OCI-LY7 (cell line): ENCODE measurements at regions not wholly inside any gene's neighbourhood (a gene's known extent, or its start where the extent isn't known, plus 50 kb on each side); places are given as distances from the start of the nearest gene placed in this dataset.

ENCODE experiments used
- BruUV-seq: library from RNA; stranded (reverse); fragments of 400-500 nt; replicated peaks from 2 replicates; lab custom pipeline; 2021; lab: Mats Ljungman, UMichigan
- CTCF ChIA-PET: fragments of 300-600 bp; sonication (Branson Sonifier 250); formaldehyde crosslinking; loops from one replicate; lab custom pipeline; 2022; ENCODE audit warnings: antibody characterized with exemption; ENCODE audit not compliant: unreplicated experiment; lab: Charles Lee
- POLR2A ChIA-PET: fragments of 300-600 bp; sonication (Branson Sonifier 250); formaldehyde crosslinking; loops from one replicate; lab custom pipeline; 2022; ENCODE audit warnings: antibody characterized with exemption; lab: Charles Lee
- DNase-seq: peaks from one replicate; pipeline ENCODE4 v3.0.0-alpha.2; 2015; ENCODE audit warnings: low spot score
- H2AFZ ChIP-seq: fragments of 200-600 bp; sonication (generic), shearing (Covaris generic); 2 replicates; pipeline ENCODE4 v1.6.1; 2014; ENCODE audit warnings: mild to moderate bottlenecking, antibody characterized with exemption, low read length, moderate library complexity
- H3K27ac ChIP-seq: fragments of 200-600 bp; sonication (generic); 2 replicates; pipeline ENCODE4 v1.5.1; 2014; ENCODE audit warnings: mixed run types, low read depth, mild to moderate bottlenecking, moderate library complexity, low read length, inconsistent platforms; ENCODE audit not compliant: poor library complexity, severe bottlenecking
- H3K36me3 ChIP-seq: fragments of 200-600 bp; sonication (generic); 2 replicates; pipeline ENCODE4 v1.6.1; 2014; ENCODE audit warnings: mild to moderate bottlenecking, antibody characterized with exemption, low read length, moderate library complexity, mixed read lengths; ENCODE audit not compliant: insufficient read depth
- H3K4me1 ChIP-seq: fragments of 200-600 bp; sonication (generic); 2 replicates; pipeline ENCODE4 v1.5.1; 2014; ENCODE audit warnings: mild to moderate bottlenecking, low read length; ENCODE audit not compliant: insufficient read depth, poor library complexity, severe bottlenecking
- H3K4me2 ChIP-seq: fragments of 200-600 bp; sonication (generic); 2 replicates; pipeline ENCODE4 v1.6.1; 2014; ENCODE audit warnings: mild to moderate bottlenecking, low read length
- H3K4me3 ChIP-seq: fragments of 200-600 bp; sonication (generic); 2 replicates; pipeline ENCODE4 v1.5.1; 2014; ENCODE audit warnings: mild to moderate bottlenecking, low read depth, low read length; ENCODE audit not compliant: poor library complexity, severe bottlenecking
- H3K79me2 ChIP-seq: fragments of 200-600 bp; sonication (generic); 2 replicates; pipeline ENCODE4 v1.6.1; 2016; ENCODE audit warnings: low read depth, mild to moderate bottlenecking, low read length, moderate library complexity, mixed read lengths; ENCODE audit not compliant: insufficient read depth
- H3K9me2 ChIP-seq: fragments of 200-600 bp; sonication (generic); 2 replicates; pipeline ENCODE4 v1.6.1; 2016; ENCODE audit warnings: mild to moderate bottlenecking, low read length, mixed read lengths; ENCODE audit not compliant: insufficient read depth
- H3K9me3 ChIP-seq: fragments of 200-600 bp; sonication (generic); 2 replicates; pipeline ENCODE4 v1.6.1; 2014; ENCODE audit warnings: mild to moderate bottlenecking, mixed run types, low read length, mixed read lengths
- H4K20me1 ChIP-seq: fragments of 200-600 bp; sonication (generic); 2 replicates; pipeline ENCODE4 v1.6.1; 2014; ENCODE audit warnings: mild to moderate bottlenecking, antibody characterized with exemption, low read length, moderate library complexity, mixed read lengths; ENCODE audit not compliant: insufficient read depth
- CTCF ChIP-seq: fragments of 200-600 bp; sonication (generic); conservative IDR thresholded peaks from 2 replicates; pipeline ENCODE4 v1.5.1; 2014; ENCODE audit warnings: mild to moderate bottlenecking, antibody characterized with exemption, low read length, moderate library complexity, mixed read lengths
- EZH2phosphoT487 ChIP-seq: fragments of 200-600 bp; sonication (generic); IDR thresholded peaks from 2 replicates; pipeline ENCODE4 v1.6.1; 2018; ENCODE audit warnings: low read depth, borderline replicate concordance, mild to moderate bottlenecking, mixed run types, antibody characterized with exemption, low read length, moderate library complexity, mixed read lengths
- intact Hi-C: fragments of 100-400 bp; cut with micrococcal nuclease; formaldehyde crosslinking; loops from one replicate; pipeline ENCODE4 v1.10.0; 2022; ENCODE audit not compliant: unreplicated experiment

DNA sequence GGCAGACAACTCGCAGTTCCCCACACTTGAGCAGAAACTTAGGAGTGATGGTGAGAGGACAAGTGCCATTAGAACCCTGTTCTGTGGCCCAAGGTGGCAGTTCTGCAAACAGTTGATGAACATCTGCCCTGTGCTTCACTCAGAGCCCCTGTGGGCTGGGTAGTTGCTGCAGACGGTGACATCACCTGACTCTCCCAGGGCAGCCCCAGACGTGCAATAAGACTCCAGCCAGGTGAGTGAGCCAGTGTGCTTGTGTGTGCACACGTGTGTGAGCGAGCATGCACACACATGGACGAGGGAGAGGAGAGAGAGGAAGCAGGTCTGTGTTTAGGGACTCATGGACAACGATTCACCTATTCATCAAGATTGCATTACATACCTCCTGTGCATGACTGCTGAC, 136.0 kb upstream of the GLI2 start:
- BruUV-seq = no TSS peak
- H2AFZ ChIP-seq = no peak overlapping the region
- no peaks in the 10 kb centered on the region for H3K4me1 ChIP-seq
- H3K4me3 ChIP-seq = no peak overlapping the region
- no peak overlapping the region for H3K4me2 ChIP-seq
- no peak for DNase-seq
- intact Hi-C loops = no loop called here
- H3K27ac ChIP-seq = no peak overlapping the region
- CTCF ChIA-PET = no interaction called here
- H3K9me3 ChIP-seq = no peaks in the 10 kb centered on the region
- TF ChIP-seq CTCF (no peak), EZH2phosphoT487 (no peak)
- POLR2A ChIA-PET = no interaction called here
- no peaks in the 10 kb centered on the region for H3K9me2 ChIP-seq
- H4K20me1 ChIP-seq = no peaks in the 10 kb centered on the region
- H3K36me3 ChIP-seq = no peaks in the 10 kb centered on the region
- no peaks in the 10 kb centered on the region for H3K79me2 ChIP-seq

DNA sequence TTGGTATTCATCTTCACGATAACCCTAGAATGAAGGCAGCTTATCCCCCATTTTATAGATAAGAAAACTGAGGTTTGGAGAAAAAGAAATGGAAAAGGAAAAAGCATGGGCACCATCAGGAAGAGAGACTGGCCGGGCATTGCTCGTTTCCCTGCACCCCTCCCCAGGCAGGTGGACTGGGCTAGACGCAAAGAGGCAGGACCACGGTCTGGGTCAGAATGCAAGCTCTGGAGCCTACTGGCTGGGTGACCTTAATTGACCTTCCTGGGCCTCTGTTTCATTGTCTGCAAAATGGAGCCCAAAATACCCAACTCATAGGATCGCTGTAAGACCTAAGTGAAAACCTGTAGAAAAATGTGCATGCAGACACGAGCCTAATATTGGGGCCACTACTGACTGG, 135.3 kb upstream of the GLI2 start:
- BruUV-seq = no TSS peak
- intact Hi-C loops = no loop called here
- no peaks in the 10 kb centered on the region for H3K9me2 ChIP-seq
- H3K27ac ChIP-seq = no peak overlapping the region
- H4K20me1 ChIP-seq = no peaks in the 10 kb centered on the region
- no peak for DNase-seq
- no peaks in the 10 kb centered on the region for H3K36me3 ChIP-seq
- no peak overlapping the region for H3K4me2 ChIP-seq
- H2AFZ ChIP-seq = no peak overlapping the region
- no peak for TF ChIP-seq CTCF
- TF ChIP-seq EZH2phosphoT487 = no peak
- no peaks in the 10 kb centered on the region for H3K9me3 ChIP-seq
- no peaks in the 10 kb centered on the region for H3K79me2 ChIP-seq
- ChIA-PET CTCF (no interaction called here), POLR2A (interaction anchor here (0.6 kb wide), 1 partner anchor 423 kb away, joined by 4 read pairs; no protein-coding TSS in a partner anchor)
- H3K4me3 ChIP-seq = no peak overlapping the region
- no peaks in the 10 kb centered on the region for H3K4me1 ChIP-seq

GRCh38 chr2:120600786-120601185, 134.9 kb upstream of the GLI2 start:
- Histone ChIP-seq H3K36me3 (no peaks in the 10 kb centered on the region), H3K4me1 (no peaks in the 10 kb centered on the region), H3K79me2 (no peaks in the 10 kb centered on the region), H3K27ac (no peak overlapping the region), H3K4me2 (no peak overlapping the region), H3K9me2 (no peaks in the 10 kb centered on the region), H4K20me1 (no peaks in the 10 kb centered on the region), H2AFZ (no peak overlapping the region), H3K4me3 (no peak overlapping the region), H3K9me3 (no peaks in the 10 kb centered on the region)
- POLR2A ChIA-PET = no interaction called here
- BruUV-seq = no TSS peak
- CTCF ChIA-PET = no interaction called here
- intact Hi-C loops = no loop called here
- no peak for DNase-seq
- TF ChIP-seq CTCF = no peak
- TF ChIP-seq EZH2phosphoT487 = no peak
